NCI-H187 treated with DMSO at 0.1 percent for 48 hours (cell line): ENCODE measurements at regions not wholly inside any gene's neighbourhood (a gene's known extent, or its start where the extent isn't known, plus 50 kb on each side); places are given as distances from the start of the nearest gene placed in this dataset.

Source experiments
- DNase-seq: peaks from one replicate; lab custom pipeline; 2025; lab: John Stamatoyannopoulos, UW

DNA sequence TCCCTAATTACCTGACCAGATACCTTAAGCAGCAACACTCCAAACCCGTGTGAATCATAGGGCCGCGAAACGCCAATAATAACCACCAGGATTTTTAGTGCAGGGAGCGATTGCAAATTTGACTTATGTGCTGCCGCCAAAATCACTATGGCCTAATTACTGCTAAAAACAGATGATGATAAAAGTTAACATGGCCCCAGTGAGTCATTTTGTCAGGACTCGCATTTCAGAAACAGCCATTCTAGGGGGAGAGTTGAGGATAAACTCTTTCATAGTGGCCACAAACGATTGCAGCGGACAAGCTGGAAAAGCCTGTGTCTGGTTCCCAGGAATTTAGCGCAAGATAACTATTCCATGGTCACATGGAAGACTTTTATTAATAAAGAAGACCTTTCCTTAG is 103.4 kb downstream of the HLX start:
- no peak for DNase-seq

DNA sequence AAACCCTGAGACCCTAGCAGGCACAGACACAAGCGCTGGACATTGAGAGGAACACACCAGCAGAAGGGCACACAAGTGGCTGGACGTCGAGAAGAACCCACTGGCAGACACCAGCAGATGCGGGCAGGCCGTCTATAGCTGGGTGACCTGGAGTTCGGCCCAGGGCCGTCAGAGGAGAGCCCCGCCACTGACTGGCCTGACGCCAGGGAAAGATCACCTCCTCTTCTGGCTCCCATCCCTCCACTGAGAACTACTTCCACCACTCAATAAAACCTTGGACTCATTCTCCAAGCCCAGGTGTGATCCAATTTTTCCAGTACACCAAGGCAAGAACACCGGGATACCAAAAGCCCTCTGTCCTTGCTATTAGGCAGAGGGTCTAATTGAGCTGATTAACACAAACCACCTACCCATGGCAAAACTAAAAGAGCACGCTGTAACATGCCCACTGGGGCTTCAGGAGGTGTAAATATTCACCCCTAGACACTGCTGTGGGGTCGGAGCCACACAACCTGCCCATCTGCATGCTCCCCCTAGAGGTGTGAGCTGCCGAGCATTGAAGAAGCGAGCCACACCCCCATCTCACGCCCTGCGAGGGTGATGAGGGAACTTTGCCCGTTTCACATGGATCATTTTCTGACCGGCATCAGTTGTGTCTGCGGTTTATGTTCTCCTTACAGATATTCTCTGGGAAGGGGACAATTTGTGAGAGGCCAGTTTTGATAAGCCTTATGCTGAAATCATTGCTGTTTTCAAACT is 104.8 kb downstream of the HLX start:
- no peak for DNase-seq

DNA sequence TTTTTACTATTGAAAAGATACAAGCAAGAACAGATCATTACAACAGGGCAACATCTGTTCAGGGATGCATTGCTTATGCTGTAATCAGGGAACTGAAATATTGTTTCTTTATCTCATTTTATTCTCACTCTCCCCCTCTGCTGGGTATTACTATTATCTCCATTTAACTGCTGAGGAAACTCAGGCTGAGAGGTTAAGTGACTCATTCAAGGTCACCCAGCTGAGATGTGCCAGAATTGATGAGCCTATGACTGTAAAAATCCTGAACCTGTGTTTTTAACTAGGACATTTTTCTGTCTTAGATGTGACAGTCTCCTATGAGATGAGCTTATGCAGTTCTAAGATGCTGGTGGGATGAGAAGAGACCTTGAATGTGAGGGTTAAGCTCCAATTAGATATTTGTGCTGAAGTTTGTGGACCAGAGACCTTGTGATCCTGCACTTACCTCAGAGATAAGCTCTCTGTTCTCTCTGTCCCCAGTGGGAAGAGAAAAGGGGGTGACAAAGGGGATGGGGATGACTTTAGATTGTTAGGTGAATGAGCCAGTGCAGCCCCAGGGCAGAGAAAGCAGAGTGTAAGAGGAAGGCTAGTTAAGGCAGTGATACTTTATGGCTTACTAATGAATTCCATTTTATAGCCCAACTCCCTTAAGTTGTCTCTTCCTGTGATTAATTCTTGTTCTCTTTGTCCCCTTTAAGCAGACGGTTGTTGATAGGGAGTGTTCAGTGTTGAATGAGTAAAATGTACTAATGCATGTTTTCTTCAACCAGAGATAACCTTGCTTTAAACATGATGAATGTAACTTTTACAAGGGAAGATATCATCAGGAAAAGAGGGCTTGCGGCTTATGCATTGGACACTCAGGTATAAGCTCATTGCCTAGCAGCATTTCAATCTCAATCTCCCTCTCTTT is 111.4 kb downstream of the HLX start:
- DNase-seq: no peak

DNA sequence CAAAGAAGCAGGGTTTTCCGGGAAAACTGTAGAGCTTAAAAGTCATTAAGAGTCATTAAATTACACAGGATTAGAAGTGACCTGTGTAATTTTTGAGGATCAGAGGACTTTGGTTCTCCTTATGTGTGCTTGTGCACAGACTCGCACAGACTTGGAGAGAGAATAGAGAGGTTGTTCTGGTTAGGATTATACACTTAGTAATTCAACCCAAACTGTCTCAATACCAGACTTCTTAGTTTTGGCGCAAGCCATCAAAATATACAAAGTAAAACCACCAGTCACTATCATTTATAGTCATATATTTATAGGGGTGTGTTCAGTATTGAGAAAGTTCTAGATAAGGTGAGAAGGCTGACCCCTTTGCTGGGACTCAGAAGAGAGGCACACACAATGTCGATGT is 112.3 kb downstream of the HLX start:
- DNase-seq: no peak

DNA sequence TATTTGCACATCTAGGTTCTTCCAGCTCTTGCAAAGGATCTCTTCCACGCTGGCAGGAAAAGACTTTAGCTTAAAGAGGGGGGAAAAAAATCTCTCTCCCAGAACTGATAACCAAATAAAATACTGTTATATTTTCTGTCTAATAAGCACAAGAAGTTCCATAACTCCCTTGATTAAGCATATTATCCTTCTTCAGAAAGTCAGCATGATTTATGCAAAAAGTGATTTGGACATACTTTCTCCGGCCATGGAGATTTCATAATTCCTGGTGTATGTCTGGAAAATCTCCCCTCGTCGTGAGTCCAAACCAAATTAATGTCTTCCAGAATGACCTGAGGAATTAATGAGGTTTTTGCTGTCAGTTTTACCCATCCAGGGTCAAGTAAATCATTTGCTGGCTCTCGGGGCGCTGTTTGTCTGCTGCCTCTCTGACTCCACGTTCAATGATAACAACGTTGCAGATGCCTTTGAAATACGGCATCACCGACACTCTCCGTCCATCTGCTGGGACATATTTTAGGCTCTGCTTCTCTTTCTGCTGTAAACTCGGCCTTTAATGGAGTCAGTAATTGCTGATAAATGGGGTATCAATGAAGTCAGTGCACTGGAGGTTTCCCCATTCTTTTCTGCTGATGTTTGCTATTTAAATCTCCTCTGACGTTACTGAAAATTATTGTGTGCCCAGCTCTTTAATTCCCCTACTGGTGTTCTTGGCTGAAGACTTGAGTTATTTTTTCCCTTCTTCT is 112.9 kb downstream of the HLX start:
- DNase-seq: no peak

DNA sequence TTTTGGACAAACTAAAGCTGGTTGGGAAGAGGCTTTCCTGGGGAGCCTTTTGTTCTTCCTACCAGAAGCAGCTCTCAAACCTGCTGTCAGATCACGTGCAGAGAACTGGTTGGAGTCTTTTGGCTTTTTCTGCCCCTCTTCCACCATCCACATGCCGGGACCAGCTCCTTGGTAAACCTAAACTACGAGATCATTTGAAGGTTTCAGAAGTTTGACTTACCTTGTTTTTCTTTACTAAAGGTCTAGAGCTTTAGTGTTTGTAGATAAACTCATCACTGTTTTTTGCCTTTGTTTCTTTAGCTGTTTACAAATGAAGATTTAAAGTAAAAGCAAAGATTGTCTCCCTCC is 113.4 kb downstream of the HLX start:
- DNase-seq: no peak

DNA sequence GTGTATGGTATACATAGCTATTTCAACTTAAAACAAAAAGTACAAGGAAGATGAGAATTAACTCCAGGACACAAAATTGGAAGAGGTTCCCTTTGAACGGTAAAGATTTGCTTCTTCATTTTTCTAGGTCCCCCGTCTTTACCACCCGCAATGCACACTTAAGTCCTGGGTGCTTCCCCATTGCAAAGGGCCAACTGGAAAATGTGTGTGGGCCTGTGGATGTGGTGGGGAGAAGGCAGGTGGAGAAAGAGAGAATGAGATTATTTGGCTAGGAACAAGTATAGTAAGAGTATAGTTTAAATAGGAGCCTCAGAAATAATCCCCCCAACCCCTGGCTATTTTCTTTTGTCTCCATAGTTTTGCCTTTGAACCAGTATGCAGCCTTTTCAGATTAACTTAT is 115.4 kb downstream of the HLX start:
- DNase-seq: no peak

DNA sequence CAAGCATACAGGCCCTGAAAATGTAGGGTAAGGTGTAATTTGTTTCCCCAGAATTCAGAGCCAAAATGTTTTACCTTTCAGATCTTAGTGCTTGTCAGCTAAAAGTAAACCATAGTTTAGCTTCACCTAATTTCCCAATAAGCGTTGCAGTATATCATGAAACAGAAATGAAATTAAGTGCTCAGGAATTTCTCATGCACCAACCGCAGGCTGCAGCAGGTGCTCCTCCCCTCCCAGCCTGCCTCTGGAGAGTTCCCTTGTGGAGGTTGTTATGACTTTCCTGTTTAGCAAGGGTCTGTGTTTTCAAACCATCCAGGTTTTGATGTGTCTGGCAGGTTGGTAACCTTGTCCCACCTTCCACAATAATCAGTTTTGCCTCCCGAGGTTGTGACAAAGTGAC is 118.5 kb downstream of the HLX start:
- DNase-seq: no peak

DNA sequence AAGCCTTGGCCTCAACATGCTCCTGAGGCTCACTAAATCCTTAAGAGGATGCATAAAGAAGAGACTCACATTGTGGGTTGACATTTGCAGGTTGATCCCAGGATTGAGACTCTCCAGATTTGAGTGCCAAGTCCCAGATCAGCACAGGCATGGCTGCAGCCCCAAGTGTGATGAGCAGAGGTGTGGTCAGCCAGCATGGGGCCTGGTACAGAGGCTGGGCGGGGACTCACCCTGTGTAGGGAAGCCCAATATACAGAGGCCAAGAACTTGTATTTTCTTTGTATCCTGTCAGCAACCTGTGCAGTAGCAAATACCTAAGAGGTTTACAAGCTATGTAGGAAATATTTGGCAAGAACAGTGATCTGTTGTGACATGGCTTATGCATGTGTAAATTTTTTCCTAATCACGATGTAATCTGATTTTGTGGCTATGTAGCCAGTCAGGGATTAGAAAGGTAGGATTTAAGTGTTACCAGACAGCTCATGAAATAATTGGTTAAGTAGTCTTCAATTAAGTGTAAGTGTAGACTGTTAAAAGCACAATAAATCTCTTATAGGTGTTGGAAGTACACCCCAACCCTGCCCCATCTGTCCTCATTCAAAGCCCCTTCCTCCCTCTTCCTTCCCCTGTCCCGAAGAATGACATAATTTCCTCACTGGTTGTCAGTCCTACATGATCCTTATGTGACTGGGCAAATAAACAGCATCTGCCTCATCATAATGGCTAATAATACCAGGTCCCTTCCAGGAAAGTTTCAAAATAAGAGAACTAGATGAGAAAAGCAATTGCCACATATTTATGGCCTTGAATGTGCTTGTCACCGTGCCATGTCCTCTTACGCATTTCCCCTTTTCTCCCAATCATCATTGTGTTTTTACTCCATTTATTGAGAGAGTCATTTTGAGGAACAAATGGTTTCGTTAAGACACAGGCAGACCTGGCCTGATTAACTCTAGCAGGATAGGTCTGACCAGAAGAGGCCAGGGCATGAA is 120.9 kb downstream of the HLX start:
- no peak for DNase-seq

DNA sequence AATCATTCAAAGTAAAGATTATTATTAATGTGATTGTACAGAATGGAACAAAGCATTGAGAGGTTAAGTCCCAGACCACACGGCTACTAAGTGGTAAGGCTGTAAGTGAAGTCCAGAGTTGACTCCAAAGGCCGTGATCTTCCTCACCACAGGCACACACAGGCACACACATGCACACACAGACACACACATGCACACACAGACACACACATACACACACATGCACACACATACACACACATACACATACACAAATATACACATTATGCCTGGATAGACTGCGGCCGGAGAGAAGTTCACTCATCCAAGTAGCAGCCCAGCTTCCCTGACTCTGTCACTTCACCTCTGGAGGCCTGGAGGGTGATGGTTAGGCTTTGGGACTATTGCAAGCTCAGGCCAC is 121.9 kb downstream of the HLX start:
- no peak for DNase-seq

DNA sequence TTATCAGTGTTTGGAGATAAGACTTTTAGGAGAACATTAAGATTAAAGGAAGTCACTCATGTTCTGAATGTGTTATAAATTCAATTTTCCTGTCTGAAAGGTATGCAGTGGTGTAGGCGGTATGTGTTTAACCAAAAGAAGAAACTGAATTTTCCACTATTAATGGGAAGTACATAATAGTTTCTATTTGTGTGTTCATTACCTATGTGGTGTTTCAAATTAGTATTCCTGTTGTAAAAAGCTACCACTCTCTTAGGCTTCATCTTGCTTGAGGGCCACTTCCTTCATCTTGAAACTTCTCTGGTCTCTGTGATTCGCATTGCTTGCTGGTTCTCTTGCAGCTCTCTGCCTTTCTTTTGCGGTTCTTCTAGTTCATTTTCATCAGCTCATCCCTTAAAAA is 123.4 kb downstream of the HLX start:
- DNase-seq: no peak

DNA sequence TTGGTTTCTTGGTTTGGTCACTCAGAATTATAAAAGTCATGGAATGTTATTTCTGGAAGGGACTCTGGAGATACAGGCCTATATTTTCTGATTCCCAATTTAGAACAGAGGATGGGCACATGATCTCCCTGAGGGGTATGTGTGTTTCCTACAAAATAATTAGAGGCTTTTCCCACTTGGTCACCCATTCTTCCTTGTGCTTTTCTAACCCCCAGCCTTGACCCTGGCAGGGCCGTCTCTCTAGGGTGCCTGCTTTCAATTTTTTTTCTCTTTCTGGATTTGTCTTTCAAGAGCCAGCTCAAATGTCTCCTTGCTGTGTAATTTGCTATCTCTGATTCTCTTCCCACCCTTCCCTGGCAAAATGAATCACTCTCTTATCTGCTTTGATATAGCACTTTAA is 131.9 kb downstream of the HLX start:
- DNase-seq: no peak

DNA sequence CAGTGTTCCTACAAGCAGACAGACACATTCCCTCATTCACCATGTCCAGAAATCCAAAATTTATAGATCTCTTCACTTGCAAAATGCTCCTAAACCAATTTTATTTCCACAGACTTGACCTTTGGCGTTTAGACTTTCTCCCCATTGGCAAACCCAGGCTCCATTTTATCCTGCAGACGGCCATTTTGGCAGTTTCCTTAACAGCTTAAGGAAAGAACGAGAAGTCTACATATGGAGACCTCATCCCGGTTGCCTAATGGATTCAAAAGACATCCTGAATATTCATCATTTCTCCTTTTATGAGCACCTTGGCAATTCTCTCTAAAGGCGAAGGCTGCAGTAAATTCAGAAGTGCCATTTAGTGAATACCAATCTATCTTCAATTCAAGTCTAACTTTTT is 132.9 kb downstream of the HLX start:
- DNase-seq: no peak

DNA sequence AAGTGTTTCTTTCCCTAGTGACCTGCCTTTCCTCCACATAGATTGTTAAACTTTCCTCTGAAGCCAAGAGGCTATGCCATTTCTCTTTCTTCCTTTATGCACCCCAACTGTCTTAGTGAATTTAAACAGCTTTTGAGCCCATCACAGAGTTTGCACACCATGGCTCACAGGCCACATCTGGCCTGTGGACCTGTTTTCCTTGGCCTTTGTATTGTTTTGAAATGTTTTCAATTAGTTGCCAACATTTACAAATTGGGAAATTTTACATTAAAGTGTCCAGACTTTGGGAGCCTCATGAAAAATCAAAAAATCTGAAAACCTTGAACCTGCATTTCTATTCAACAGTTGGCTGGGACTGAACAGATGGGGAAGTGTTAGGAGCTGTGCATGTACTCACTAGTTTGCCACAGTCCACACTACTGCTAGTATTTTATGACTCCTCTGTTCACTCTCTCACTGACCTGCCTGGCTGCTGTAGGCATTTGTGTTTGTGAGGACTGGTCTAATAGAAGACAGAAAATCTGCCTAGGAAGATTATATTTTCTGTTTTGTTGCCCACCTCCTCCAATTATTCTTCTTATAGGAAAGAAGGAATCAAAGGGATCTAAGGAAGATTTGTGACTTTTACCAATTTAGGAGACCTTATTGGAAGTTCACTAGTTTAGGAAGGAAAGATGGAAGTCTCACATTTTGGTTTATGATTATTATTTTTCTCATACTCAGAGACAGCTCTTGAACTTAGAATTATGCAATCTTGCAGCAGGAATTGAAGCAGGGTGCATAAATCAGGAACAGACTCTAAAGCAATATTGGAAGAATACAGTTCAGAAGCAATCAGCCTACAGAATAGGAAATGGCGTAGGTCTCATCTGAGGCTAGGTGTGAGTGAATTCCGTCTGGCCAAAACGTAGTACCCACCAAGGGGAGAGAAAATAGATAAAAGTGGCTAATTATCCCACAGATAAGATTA is 134.7 kb downstream of the HLX start:
- no peak for DNase-seq

DNA sequence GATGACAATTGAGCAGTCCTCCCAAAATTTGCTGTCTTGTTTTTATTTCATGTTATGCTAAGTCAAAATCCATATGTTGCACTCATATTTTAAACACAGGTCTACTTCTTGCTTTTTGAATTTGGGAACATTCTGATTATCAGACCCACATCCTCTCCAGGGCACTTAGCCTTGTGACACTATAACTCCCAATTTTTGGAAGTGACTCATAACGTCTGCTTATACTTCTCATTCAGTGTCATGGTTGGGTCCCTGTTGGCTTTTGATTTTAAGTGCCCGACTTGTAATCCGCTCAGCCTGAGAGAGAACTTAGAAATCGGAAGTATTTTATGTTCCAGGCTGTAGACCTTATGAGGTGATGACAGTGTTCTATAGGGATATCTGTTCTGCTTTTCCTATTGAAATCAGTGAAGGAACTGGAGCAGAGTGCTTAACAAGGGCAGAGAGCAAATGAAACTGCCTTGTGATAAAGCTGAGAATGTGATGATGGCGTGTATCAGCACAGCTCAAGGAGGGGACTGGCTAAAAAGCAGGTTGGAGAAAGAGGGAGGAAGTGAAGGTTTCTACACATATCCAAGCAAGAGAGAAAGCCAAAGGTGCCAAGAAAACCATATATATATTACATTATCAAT is 136.0 kb downstream of the HLX start:
- DNase-seq: no peak

DNA sequence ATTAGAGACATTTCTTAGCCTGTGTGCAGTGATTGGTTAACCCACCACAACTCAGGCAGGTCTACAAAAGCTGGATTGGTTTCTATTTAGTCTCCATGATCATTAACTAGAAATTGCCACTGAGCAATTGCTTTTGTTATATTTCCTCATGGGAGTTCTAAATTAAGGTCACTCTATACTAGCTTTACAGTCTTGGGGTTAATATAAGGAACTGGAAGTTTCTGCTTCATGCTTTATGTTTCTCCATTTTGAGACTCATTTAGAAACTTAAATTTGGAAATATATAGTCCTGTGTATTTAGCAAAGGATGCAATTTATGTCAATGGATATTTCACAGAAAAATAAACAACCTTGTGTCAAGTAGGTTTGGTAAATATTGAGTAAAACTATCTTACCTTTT is 137.5 kb downstream of the HLX start:
- DNase-seq: no peak

DNA sequence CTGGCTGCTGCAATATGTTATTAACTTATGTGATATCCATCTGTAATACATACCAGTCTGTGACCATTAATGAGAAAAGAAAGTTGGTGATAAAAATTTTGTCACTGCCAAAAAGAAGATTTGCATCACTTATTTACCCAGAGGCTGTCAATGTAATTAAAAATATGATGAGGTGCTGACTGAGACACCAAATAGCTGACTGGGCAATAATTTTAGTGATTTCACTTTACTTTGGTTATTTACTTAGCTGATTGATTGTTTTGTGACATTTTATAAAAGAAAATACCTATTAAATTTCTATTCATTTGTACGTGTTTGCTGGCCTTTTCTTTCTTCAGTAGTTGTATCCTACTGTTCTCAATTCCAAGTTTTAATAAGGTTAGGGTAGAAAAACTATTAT is 139.2 kb downstream of the HLX start:
- no peak for DNase-seq

DNA sequence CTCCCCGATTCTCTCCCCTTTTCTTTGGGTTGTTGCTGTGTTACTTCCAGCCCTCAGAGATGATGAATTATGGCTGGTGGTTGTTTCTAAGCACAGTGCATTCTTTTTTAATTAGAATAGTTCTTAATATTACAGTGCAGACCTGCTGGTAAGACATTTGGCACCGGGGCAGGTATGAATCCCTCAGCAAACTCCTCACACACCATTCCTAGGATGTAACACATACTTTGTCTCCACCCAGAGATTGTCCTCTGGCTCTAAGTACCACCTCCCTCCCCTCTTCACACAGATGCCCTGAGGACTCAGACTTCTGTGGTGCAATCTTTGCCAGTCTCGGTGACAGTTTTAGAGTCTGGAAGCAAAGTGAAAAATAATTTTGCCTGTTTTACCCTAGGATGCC is 143.1 kb downstream of the HLX start:
- no peak for DNase-seq

DNA sequence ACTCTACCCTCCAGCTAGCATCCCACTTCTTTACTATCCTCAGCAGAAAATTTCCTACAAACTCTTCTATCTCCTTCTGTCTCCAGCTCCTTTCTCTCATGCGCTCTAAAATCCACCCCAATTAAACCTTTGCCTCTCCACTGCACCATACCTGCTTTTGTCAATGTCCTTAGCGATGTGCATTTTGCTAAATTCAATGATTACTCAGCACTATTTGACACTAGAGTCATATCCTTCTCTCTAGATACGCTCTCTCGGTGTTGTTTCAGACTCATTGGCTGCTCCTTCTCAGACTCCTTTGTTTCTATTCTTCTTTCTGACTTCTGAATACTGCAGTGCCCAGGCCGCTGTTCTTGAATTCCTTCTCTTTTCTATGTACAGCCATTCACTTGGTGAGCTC is 144.2 kb downstream of the HLX start:
- DNase-seq: no peak

DNA sequence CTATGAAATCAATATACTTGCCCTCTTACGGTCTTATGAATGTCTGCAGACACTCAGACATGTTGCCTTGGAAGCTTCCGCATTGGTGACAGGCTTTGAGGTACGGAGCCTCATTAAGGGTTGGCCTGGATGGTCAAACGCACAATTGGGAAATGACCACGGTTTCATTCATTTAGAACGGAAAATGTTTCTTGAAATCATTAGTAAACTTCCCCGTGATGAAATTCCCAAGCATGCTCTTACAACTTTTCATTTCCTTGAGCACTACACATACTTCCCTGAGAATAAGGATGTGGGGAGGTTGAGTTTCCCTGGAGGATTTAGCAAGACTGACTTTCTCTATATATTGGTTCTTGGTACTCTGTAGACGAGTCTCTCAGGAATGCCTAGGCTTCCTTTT is 146.3 kb downstream of the HLX start:
- DNase-seq: no peak
